ENCODE measurements at regions not wholly inside any gene's neighbourhood (a gene's known extent, or its start where the extent isn't known, plus 50 kb on each side); places are given as distances from the start of the nearest gene placed in this dataset.

GRCh38 chr22:19595532-19595931 is 71.3 kb upstream of the CLDN5 start:
- Histone ChIP-seq H3K4me1 (no peaks in the 10 kb centered on the region), H3K27ac (no peak overlapping the region), H3K27me3 (no peaks in the 10 kb centered on the region), H3K36me3 (replicated peaks in 1 of 2; ENCODE audit: insufficient read depth in 1 of 2, low read depth in 2 of 2) (no peaks in the 10 kb centered on the region), H3K9me3 (no peaks in the 10 kb centered on the region), H3K4me3 (no peak overlapping the region)
- 70 to 76% methylated on average over 7 of the region's 7 CpGs for WGBS, 2 donors
- ATAC-seq (no peak), DNase-seq (no peak)
- intact Hi-C loops (cut with DNase I): no loop called here
- TF ChIP-seq POLR2A (IDR thresholded peaks at IDR 0.05) (no peak), CTCF (IDR thresholded peaks at IDR 0.05) (no peak)

GRCh38 chr22:19596680-19597398 is 72.6 kb upstream of the CLDN5 start:
- no peaks in the 10 kb centered on the region for H3K36me3 ChIP-seq (replicated peaks in 1 of 2; ENCODE audit: insufficient read depth in 1 of 2, low read depth in 2 of 2)
- no peak for ATAC-seq

GRCh38 chr22:19597399-19597735 is 73.2 kb upstream of the CLDN5 start:
- ATAC-seq (no peak), DNase-seq (no peak)
- Histone ChIP-seq H3K9me3 (no peaks in the 10 kb centered on the region), H3K4me1 (no peaks in the 10 kb centered on the region), H3K4me3 (no peak overlapping the region), H3K27me3 (no peaks in the 10 kb centered on the region), H3K27ac (no peak overlapping the region), H3K36me3 (replicated peaks in 1 of 2; ENCODE audit: insufficient read depth in 1 of 2, low read depth in 2 of 2) (no peaks in the 10 kb centered on the region)
- TF ChIP-seq CTCF (IDR thresholded peaks at IDR 0.05): no peak
- TF ChIP-seq POLR2A (IDR thresholded peaks at IDR 0.05): no peak
- WGBS, 2 donors: 60 to 61% methylated on average over 7 of the region's 7 CpGs
- intact Hi-C loops (cut with DNase I): no loop called here

More at GRCh38 chr22:19596680-19597398, 72.6 kb upstream of the CLDN5 start:
- no peak overlapping the region for H3K27ac ChIP-seq
- intact Hi-C loops (cut with DNase I): no loop called here
- H3K4me1 ChIP-seq: no peaks in the 10 kb centered on the region
- H3K4me3 ChIP-seq: no peak overlapping the region
- WGBS, 2 donors: 59 to 66% methylated on average over 12 to 20 of the region's 20 CpGs
- no peaks in the 10 kb centered on the region for H3K27me3 ChIP-seq
- H3K9me3 ChIP-seq: no peaks in the 10 kb centered on the region
- DNase-seq: no peak
- TF ChIP-seq CTCF (IDR thresholded peaks at IDR 0.05) (no peak), POLR2A (IDR thresholded peaks at IDR 0.05) (no peak)

GRCh38 chr22:19598054-19598855 is 74.0 kb upstream of the CLDN5 start:
- WGBS, 2 donors: 40 to 47% methylated on average over 9 to 10 of the region's 10 CpGs
- intact Hi-C loops (cut with DNase I): no loop called here

More at GRCh38 chr22:19598054-19598855, 74.0 kb upstream of the CLDN5 start:
- ATAC-seq (no peak), DNase-seq (no peak)
- H3K9me3 ChIP-seq: no peaks in the 10 kb centered on the region
- H3K27me3 ChIP-seq: no peaks in the 10 kb centered on the region
- TF ChIP-seq CTCF (IDR thresholded peaks at IDR 0.05): no peak
- H3K4me3 ChIP-seq: no peak overlapping the region
- no peaks in the 10 kb centered on the region for H3K36me3 ChIP-seq (replicated peaks in 1 of 2; ENCODE audit: insufficient read depth in 1 of 2, low read depth in 2 of 2)
- H3K4me1 ChIP-seq: no peaks in the 10 kb centered on the region
- H3K27ac ChIP-seq: no peak overlapping the region
